ENCODE measurements at regions not wholly inside any gene's neighbourhood (a gene's known extent, or its start where the extent isn't known, plus 50 kb on each side); places are given as distances from the start of the nearest gene placed in this dataset.
"Not testable (repeated sequence)": the region's sequence is repeated elsewhere in the genome, so short reads cannot be mapped to it uniquely, and the experiment has no call there.

DNA sequence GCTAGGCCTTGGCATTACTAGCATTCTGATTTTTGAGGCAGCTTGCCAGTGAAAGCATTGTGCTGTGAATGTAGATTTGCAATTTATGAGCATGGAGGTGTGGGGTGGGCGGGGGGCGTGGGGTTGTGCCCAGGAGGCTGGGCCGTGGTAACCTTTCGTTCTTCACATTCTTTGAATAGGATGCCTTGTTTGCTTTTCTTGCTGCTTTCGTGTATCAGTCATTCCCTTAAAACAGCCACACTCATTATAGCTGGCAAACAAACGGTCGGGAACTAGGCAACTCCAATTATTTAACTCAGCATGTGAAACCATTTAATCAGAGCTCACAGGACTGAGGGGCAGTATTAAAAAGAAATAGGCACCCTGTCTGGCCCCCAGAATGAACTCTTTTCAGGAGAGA lies 115.9 kb upstream of the PELI2 start:
- no peak for DNase-seq

DNA sequence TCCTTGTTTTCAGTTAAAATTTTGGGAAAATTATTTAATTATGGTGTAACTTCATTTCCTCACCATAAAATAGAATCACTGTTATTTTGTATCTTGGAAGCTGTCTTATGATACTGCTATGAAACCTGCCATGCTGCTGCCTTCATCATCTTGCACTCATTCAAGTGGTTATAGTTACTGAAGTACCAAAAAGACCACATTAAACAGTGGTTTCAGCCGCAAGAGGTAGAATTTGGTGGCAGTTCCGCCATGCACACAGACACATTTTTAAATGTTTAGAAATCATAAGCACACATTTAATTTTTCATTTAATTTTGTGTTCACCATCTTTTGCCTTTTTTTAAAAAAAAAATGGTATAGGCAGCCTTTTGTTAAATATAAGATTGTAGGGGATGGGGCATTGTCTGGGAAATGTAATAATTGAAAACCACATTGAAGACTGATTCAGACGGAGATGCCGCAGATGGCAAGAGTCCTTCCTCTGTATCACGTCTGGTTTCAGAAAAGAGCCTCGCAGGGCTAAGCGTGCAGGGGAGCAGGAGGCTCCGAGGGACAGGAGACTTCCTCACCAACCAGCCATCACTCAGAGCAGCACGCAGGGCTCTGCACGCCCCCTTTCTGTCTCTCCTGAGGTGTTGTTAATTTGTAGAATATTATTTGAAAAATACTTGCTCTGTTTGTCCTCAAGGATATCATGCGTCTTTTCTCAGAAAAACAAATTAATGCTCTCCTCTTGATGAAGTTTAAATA lies 115.2 kb upstream of the PELI2 start:
- no peak for DNase-seq

DNA sequence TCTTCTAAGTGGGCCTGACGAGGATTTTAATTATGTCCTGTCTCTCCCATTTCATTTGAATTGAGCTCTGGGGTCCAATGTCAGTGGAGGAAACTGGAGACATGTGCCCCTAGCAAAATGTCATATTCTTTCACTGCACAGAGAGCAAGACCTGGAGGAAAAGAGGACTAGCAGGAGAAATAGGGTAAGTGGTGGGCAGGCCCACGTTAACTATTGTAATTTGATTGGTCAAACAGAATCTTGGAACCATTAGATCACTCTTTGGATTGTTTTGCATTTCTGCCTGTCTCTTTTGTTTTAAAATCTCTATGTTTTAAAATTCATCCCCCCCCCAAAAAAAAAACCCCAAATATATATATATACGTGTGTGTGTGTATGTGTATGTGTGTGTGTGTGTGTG lies 113.9 kb upstream of the PELI2 start:
- DNase-seq, result no peak

DNA sequence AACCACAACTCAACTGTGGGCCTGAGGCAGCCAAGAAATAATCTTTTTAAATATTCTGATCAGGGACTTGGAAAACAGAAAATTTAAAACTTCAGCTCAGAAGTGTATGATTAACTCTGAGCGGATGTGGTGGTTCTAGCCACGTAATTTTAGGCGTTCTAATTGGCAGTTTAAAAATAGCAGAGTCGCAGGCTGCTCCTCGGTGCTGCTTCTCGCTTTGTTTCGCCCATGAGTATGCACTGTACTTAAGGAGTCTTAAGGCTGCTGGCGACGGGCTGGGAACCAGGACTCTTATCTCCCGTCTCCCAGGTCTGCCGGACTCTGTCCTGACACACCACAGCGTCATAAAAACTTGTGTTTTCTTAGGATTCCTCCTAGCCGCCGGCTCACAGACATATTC lies 113.4 kb upstream of the PELI2 start:
- peak; percentile 74 for DNase-seq

DNA sequence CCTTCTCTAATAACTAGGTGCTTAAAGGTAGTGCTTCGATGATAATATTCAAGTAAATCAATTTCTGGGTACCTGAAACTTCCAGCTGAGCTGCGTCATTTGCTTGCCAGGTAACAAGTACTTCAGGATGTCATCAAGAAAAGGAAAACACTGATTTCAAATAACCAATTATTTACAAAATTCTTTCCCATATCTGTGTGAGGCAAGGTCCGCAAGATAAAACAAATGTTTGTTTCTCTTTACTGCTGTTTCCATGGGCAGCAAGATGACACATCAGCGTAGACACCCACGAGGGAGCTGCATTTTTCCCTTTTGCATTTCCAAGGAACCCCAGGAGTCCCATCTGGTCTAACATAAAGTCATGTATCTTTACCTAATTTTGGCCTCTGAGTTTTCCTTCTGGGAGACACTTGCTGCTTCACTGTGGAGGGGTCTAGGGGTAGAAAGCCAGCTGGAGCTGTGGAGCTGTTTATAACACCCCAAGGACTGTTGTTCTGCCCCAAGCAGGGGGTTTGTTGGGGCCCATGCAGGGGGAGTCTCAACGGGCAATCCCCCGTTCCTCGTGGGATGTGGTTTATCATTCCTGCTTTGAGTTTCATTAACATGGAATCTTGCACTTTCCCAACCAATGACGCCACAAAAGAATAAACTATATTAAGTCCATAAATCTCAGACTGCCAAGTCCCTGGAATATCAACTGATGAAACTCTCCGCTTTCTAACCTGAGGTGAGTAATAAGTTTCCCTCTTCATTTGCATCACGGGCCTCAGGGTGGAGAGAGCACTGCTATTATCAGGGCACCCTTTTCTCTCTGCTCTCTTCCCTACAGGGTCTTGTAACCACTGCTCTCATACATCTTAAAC lies 112.8 kb upstream of the PELI2 start:
- peak; percentile 72 for DNase-seq

DNA sequence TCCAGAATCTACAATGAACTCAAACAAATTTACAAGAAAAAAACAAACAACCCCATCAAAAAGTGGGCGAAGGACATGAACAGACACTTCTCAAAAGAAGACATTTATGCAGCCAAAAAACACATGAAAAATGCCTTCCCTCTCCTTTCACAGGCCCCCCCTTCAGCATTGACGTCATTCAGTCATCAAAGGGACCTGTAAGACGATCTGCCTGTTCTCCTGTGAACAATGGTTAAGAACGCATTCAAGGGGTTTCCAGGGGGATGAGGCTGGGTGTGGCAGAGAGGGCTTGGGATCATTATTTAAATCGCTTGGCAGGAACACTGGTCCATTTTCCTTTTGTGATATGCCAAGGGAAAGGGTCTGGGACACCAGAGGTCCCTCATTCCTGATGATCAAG lies 110.7 kb upstream of the PELI2 start:
- DNase-seq, result not testable (repeated sequence)

DNA sequence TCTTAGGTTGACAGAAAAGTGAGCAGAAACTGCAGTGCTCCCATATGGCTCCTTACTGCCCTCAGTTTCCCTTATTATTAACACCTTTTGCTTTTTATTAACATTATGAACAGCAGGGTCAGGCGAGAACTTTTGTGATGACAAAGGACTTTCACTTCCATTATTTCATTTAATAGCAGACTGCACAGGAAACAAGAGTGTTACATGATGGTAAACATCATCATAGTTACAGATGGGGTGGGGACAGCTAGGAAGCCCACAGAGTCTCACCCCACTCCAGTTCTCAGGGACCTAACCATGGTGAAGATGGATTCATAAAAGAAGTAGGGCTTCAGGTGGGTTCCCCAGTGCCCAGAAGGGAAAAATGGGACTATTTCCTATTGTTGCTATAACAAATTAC lies 110.1 kb upstream of the PELI2 start:
- DNase-seq, result no peak

DNA sequence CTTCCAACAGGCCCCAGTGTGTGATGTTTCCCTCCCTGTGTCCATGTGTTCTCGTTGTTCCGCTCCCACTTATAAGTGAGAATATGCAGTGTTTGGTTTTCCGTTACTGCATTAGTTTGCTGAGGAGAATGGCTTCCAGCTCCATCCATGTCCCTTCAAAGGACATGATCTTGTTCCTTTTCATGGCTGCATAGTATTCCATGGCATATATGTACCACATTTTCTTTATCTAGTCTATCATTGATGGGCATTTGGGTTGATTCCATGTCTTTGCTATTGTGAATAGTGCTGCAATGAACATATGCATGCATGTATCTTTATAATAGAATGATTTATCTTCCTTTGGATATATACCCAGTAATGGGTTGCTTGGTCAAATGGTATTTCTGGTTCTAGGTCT lies 109.5 kb upstream of the PELI2 start:
- DNase-seq, result not testable (repeated sequence)

DNA sequence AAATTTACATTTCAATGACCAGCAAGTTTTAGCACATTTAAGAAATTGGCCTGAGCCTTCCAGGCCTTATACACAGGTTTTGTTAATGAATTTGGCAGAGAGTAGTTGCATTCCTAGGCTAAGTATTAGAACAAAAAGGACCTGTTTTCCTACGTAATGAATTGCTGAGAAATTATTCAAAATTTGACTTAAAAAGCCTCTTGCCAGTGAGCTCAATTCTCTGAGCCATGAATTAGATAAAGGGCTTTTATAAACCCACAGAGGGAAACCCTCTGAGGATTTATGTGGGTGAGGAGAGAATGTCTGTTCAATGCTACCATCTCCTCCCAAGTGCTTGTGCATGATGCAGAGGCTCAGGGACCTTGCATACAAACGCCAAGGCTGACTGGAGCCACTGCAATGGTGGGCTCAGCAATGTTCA lies 94.5 kb upstream of the PELI2 start:
- no peak for DNase-seq

DNA sequence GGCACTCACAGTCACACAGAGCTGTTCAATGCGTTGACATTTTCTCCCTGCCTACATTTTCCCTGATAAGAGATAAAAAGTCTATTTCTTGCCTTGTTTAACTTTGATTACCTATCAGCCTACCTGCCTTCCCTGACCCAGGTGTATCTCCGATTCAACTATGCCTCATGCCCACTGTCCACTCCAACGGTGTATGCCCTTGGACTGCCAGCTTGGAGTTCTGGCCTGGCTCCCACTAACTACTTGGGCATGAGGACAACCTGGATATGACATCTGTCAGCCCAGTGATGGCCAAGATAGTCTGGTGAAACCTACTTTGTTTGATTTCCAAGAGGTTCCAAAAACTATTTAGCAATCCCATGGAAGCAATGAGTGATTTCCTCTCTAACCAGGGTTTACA lies 93.0 kb upstream of the PELI2 start:
- DNase-seq, result no peak

DNA sequence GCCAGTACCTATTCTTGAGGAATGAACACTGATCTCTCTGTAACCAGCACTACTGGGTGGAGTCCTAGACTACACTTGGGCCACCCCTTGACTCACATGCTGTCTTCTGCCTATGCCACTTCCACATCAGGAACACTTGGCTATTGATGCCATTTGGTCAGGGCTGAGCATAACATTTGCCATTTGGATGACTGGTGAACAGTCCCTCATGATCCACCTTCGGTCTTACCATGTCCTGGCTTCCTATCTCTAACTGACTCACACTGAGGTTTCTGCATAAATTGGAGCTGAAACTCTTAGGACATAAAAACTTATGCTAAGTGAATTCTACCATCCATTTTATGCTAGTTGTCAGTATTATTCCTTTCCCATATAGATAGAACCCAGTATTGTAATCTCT lies 91.7 kb upstream of the PELI2 start:
- no peak for DNase-seq

DNA sequence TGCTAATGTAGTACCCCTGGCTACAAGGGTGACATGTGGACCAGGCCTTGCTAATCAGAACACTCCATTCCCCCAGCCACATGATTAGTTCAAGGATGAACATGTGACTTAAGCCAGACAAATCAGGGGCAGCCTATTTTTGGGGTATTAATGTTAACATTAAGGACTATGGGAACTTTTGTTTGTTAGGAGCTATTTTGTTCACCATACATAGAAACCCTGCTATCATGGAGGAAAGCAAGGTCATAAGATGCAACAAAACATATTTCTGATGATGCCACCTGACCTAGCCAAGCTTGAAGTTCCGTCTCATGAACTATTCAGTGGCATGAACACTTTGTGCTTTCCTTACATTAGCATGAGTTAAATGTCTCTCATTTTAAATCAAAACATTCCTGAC lies 90.8 kb upstream of the PELI2 start:
- DNase-seq, result no peak

DNA sequence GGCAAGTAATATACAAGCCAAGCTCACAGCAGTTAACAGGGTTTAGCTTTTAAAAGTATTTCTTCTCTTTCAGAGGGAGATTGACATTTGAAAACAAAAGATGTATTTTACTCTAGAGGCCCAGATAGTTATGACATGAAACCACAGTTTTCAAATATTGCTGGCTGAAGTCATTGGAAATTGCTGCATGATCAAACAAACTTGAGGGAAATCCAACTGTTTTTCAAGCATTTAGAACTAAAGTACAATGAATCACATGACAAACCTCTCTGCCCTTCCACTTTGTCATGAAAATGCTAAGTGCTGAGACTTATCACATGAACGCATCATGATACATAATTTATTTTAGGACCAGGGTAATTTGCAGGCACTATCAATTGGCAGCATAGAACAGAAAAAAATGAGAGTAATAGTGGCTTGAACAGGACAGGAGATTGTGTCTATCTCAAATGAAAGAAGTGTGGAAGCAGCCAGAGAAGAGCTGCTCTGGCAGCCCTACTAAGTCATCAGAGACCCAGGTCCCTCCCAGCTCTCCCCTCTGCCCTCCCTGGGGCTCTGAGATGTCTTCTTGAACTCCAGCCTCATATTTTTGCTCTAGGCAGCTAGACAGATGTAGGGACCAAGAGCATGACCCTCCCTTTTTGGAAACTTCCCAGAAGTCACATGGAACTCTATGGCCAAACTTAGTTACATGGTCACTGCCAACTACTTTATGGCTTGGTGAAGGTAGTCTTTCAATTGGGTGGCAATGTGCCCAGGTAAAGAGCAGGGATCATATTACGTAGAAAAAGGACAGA lies 90.1 kb upstream of the PELI2 start:
- DNase-seq, result no peak

DNA sequence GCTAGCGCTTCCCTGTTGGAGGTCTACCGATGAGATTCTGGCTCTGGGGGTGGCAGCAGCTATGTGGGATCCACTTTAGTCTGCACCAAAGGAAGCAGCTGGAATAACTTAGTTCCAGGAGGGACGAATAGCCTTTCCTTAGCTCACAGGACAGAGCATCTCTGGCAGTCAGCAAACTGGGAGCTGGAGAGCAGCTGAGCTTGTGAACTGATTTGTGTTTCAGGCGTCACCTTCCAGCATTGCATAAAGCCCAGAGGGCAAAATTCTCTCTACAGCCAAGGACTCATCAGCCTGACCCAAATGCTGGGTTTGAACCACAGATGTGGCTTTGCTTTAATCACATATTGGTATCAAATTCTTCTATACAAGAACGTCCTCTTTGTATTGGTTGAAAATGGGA lies 81.9 kb upstream of the PELI2 start:
- DNase-seq, result no peak

DNA sequence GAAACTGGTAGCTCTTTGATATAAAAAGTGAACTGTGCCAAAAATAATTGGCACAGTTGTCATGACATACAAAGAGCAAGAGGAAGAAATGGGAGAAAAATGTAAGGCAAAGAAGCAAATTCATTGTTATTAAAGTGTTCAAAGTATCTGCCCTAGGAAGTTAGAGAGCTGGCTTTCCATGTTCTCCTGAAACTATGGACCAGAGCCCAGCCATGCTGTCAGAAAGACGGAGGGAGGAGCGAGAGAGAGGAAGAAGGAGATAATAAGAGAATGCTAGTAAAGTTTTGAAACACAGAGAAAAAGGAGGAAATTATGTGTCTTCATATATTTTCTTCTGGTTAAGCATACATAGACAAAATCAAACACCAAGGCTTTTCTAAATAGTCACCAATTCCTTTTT lies 78.1 kb upstream of the PELI2 start:
- DNase-seq, result no peak

DNA sequence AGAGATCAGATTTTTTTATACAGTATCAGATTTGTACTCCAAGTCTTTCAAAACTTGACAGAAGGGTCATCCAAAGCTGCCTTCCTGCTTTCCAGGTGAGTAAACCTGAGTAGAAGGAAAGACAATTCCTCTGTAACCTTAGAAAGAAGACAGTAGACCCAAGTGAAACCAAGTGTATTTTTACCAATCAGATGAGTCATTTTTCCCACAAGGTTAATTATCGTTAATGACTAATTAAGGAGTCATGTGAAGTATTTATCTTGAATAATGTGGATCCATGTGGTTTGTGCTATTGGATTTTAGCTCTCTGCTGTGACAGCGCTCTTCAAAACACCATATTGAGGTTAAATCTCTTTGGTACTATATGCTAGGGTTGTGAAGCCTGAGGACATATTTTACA lies 74.0 kb upstream of the PELI2 start:
- DNase-seq, result no peak

DNA sequence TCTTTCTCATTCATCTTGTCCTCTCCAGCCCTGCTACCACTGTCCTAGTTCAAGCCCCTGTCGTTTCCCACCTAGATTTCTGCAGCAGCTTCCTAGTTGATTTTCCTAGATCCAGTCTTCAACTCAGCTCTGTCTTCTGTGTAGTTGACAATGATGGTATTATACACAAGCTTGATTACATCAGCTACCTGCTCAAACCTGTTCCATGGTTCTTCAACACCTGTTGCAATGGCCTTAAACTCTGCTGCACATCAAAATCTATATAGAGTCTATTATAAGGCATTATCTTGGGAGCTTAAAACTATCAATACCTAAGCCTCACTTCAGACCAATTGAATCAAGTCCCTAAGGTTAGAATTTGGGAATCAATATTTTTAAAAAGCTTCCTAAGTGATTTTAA lies 71.7 kb upstream of the PELI2 start:
- no peak for DNase-seq

DNA sequence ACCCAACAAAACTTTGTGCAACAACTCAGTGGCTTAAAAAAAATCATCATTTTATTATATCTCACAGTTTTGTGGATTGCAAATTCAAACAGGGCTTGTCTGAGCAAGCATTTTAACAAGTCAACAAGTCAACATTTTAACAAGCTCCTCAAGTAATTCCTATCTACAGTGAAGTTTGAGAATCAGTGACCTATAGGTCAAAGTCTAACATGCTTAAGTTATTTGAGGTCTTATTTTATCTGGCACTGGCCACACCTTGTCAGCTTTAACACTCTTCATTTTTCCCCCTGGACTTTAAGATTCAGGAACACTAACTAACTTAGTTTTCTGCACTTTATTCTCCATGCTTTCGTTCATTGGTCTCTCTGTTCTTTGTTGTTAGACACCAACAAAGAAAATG lies 71.2 kb upstream of the PELI2 start:
- DNase-seq, result no peak

DNA sequence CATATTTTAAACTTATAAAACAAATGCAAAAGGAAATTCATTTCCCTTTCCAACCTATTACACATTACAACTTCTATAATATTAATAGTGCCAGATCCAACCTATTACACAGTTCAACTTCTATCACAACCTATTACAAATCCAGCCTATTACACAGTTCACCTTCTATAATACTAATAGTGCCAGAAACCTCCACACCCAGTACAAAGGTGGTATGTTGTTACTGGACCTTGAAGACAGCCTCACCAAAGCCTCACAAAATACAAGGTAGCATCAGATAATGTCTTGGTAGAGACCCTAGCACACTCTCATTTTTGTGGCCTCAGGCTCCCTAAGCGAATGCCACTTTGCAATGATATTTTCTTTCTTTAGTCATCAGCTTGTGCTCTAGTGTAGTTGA lies 68.7 kb upstream of the PELI2 start:
- DNase-seq, result no peak

DNA sequence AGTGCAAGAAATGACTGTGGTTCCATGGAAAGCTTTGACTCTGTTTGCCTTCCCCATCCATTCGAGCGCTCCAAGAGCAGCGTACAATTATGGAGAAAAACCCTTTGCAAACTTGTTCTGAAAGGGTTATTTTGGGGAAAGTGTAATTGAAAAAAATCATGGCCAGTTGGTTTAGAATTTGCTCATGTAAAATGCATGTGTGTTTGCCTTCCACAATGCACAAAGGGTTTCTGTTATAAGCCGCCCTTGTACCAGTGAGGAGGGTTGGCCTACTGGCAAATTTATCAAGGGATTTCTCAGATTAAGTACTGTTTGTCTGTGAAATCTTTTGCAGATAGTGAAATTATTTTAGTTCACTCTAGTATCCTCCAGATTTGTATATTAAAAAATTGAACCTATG lies 62.7 kb upstream of the PELI2 start:
- no peak for DNase-seq

DNA sequence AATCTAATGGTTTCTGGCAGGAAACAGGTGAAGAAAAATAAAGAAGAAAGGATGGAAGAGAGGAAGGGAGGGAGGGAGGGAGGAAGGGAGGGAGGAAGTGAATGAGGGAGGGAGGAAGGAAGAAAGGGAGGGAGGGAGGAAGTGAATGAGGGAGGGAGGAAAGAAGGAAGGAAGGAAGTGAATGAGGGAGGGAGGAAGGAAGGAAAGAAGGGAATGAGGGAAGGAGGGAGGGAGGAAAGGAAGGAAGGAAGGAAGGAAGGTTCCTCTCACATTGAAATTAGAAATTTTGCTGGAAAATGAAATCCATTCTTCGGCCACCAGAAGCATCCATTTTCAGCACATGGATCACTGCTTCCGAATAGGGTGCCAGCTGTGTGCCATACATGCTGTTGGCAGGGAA lies 62.2 kb upstream of the PELI2 start:
- no peak for DNase-seq

DNA sequence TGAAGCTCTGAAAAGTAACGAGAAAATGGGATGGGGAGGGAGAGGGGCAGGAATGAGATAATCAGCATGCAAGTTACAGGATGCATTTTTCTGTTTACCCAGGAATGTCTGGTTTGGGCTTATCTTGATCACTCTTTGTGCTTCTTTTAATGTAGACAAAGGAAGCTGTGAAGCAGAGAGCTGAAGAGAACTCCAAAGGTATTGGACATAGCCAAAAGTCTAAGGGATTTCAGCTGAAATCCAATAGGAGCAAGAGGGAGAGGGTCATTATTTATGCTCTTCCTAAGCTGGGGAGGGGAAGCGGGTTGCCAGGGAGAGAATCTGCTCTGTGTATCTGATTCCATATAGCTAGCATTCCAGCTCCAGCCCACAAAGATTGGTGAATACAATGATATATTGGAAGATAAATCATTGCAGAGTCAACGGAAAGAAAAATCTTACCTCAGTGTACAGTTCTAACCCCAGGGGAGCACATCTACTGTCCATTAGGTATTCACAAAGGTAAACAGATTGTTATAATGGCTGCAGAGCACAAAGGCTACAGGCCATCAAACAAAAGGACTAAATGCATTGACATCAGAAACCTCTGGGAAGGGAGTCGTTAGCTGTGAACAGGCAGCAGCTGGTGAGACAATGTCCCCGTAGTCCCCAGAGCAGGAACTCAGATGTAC lies 61.0 kb upstream of the PELI2 start:
- DNase-seq, result no peak

DNA sequence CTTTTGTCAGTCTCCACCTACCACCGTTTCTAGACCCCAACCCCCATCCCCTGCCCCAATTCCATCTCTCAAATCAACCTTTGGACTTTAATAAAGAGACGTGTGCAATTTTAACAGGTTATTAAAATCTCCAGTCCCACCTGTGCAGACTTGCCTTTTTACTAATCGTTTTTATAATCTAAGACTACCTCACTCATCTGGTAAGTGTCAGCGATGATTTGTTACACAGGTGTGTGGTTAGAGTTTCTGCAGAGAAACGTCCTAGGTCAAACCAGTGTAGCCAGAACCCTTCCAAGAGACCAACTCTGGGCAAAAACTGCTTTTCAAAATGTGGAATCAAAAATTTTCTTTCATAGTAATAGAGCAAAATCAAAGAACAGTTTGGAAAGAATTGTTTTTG lies 60.4 kb upstream of the PELI2 start:
- DNase-seq, result no peak

Data from left hindlimb (tissue), 1 donor.